PC-3 (cell line): ENCODE measurements at regions not wholly inside any gene's neighbourhood (a gene's known extent, or its start where the extent isn't known, plus 50 kb on each side); places are given as distances from the start of the nearest gene placed in this dataset.

Experiments
- EZH2 ChIP-seq: fragments of 300-600 bp; sonication (generic); IDR thresholded peaks from one replicate; pipeline ENCODE4 v1.6.1; 2017; ENCODE audit warnings: antibody characterized with exemption, mild to moderate bottlenecking, low read length; ENCODE audit not compliant: unreplicated experiment
- EZH2phosphoT487 ChIP-seq: fragments of 300-600 bp; sonication (generic); IDR thresholded peaks from 2 replicates; pipeline ENCODE4 v1.6.1; 2018; ENCODE audit warnings: mild to moderate bottlenecking, antibody characterized with exemption, low read length, borderline replicate concordance
- TF ChIP-seq, protein P1 (sequence below): fragments of 300-600 bp; sonication (generic); conservative IDR thresholded peaks from 2 replicates; pipeline ENCODE4 v1.5.1; 2017; ENCODE audit warnings: antibody characterized with exemption, low read depth, mild to moderate bottlenecking, low read length

DNA sequence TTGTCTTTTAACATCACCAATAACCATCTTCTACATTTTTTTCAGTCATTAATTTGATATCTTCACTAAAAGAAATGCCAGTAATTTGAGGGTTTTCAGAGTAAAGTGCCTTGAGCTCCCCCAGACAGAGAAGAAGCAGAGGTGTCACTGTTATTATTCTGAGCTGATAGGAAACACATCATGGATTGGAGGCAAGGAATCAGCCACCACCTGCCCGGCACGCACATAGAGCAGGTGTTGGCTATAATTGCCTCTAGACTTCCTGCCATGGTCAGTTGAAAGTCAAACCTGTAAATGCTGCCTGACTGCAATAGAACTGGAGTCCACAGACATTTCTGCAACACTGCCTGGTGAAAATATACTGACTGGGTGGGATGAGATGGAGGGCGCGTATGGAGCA, 776.6 kb downstream of the UQCRFS1 start:
- TF ChIP-seq, protein P1, sequence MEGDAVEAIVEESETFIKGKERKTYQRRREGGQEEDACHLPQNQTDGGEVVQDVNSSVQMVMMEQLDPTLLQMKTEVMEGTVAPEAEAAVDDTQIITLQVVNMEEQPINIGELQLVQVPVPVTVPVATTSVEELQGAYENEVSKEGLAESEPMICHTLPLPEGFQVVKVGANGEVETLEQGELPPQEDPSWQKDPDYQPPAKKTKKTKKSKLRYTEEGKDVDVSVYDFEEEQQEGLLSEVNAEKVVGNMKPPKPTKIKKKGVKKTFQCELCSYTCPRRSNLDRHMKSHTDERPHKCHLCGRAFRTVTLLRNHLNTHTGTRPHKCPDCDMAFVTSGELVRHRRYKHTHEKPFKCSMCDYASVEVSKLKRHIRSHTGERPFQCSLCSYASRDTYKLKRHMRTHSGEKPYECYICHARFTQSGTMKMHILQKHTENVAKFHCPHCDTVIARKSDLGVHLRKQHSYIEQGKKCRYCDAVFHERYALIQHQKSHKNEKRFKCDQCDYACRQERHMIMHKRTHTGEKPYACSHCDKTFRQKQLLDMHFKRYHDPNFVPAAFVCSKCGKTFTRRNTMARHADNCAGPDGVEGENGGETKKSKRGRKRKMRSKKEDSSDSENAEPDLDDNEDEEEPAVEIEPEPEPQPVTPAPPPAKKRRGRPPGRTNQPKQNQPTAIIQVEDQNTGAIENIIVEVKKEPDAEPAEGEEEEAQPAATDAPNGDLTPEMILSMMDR = no peak
- TF ChIP-seq EZH2 (no peak), EZH2phosphoT487 (no peak)
